SK-N-SH (cell line): ENCODE measurements at regions not wholly inside any gene's neighbourhood (a gene's known extent, or its start where the extent isn't known, plus 50 kb on each side); places are given as distances from the start of the nearest gene placed in this dataset.

Source experiments
- CHD2 ChIP-seq: fragments of 150-350 bp; IDR thresholded peaks from 2 replicates; pipeline ENCODE4 v1.6.1; 2018; ENCODE audit warnings: low read length; ENCODE audit not compliant: partially characterized antibody
- EZH2phosphoT487 ChIP-seq: fragments of 200-600 bp; sonication (generic); IDR thresholded peaks from 2 replicates; pipeline ENCODE4 v1.6.1; 2017; ENCODE audit warnings: low read depth, mixed run types, mild to moderate bottlenecking, antibody characterized with exemption, moderate library complexity, borderline replicate concordance
- FOSL2 ChIP-seq: IDR thresholded peaks from 2 replicates; pipeline ENCODE4 v1.4.0; 2012; ENCODE audit warnings: low read depth, mild to moderate bottlenecking, moderate library complexity, borderline replicate concordance
- GABPA ChIP-seq: IDR thresholded peaks from 2 replicates; pipeline ENCODE4 v1.4.0; 2012; ENCODE audit warnings: low read depth, mild to moderate bottlenecking
- NFIC ChIP-seq: IDR thresholded peaks from 2 replicates; pipeline ENCODE4 v1.4.0; 2012; ENCODE audit warnings: borderline replicate concordance
- NRF1 ChIP-seq: IDR thresholded peaks from 2 replicates; pipeline ENCODE4 v1.6.1; 2012; ENCODE audit warnings: low read depth, mild to moderate bottlenecking, low read length
- RAD21 ChIP-seq: IDR thresholded peaks from 2 replicates; pipeline ENCODE4 v1.6.1; 2012; ENCODE audit warnings: mild to moderate bottlenecking, low read length
- TF ChIP-seq, protein P1 (sequence below): IDR thresholded peaks from 2 replicates; pipeline ENCODE4 v1.6.1; 2012; ENCODE audit warnings: mild to moderate bottlenecking, low read depth, low read length, moderate library complexity
- TF ChIP-seq, protein P2 (sequence below): fragments of 200-600 bp; sonication (generic); IDR thresholded peaks from 2 replicates; pipeline ENCODE4 v1.6.1; 2017; ENCODE audit warnings: antibody characterized with exemption, mild to moderate bottlenecking, moderate library complexity
- TF ChIP-seq, protein P3 (sequence below): IDR thresholded peaks from 2 replicates; pipeline ENCODE4 v1.4.0; 2012; ENCODE audit warnings: low read depth, borderline replicate concordance
- TF ChIP-seq, protein P4 (sequence below): IDR thresholded peaks from 2 replicates; pipeline ENCODE4 v1.4.0; 2012; ENCODE audit warnings: low read depth

DNA sequence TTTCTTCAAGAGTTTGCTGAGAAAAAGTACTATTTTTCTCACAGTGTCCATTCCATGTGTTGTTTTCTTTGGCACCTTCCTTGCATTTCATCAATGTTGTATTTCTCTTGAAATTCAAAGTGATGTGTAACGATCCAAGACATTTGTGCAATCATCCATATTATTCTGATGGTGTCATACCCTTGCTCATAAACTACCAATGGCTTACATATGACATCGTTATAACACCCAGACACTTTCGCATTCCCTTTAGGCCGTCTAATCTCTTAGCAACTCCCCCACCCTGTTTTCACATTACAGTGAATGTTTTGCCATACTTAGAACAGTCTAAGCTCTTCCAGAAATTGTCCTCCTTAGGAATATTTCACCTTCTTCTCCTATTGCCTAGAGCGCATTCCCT is 1779.0 kb downstream of the PCDH7 start:
- no peak for TF ChIP-seq GABPA
- no peak for TF ChIP-seq CHD2
- TF ChIP-seq, protein P1, sequence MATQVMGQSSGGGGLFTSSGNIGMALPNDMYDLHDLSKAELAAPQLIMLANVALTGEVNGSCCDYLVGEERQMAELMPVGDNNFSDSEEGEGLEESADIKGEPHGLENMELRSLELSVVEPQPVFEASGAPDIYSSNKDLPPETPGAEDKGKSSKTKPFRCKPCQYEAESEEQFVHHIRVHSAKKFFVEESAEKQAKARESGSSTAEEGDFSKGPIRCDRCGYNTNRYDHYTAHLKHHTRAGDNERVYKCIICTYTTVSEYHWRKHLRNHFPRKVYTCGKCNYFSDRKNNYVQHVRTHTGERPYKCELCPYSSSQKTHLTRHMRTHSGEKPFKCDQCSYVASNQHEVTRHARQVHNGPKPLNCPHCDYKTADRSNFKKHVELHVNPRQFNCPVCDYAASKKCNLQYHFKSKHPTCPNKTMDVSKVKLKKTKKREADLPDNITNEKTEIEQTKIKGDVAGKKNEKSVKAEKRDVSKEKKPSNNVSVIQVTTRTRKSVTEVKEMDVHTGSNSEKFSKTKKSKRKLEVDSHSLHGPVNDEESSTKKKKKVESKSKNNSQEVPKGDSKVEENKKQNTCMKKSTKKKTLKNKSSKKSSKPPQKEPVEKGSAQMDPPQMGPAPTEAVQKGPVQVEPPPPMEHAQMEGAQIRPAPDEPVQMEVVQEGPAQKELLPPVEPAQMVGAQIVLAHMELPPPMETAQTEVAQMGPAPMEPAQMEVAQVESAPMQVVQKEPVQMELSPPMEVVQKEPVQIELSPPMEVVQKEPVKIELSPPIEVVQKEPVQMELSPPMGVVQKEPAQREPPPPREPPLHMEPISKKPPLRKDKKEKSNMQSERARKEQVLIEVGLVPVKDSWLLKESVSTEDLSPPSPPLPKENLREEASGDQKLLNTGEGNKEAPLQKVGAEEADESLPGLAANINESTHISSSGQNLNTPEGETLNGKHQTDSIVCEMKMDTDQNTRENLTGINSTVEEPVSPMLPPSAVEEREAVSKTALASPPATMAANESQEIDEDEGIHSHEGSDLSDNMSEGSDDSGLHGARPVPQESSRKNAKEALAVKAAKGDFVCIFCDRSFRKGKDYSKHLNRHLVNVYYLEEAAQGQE = no peak
- TF ChIP-seq, protein P2, sequence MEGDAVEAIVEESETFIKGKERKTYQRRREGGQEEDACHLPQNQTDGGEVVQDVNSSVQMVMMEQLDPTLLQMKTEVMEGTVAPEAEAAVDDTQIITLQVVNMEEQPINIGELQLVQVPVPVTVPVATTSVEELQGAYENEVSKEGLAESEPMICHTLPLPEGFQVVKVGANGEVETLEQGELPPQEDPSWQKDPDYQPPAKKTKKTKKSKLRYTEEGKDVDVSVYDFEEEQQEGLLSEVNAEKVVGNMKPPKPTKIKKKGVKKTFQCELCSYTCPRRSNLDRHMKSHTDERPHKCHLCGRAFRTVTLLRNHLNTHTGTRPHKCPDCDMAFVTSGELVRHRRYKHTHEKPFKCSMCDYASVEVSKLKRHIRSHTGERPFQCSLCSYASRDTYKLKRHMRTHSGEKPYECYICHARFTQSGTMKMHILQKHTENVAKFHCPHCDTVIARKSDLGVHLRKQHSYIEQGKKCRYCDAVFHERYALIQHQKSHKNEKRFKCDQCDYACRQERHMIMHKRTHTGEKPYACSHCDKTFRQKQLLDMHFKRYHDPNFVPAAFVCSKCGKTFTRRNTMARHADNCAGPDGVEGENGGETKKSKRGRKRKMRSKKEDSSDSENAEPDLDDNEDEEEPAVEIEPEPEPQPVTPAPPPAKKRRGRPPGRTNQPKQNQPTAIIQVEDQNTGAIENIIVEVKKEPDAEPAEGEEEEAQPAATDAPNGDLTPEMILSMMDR = no peak
- no peak for TF ChIP-seq NFIC
- TF ChIP-seq EZH2phosphoT487 = no peak
- TF ChIP-seq NRF1 = no peak
- TF ChIP-seq, protein P3, sequence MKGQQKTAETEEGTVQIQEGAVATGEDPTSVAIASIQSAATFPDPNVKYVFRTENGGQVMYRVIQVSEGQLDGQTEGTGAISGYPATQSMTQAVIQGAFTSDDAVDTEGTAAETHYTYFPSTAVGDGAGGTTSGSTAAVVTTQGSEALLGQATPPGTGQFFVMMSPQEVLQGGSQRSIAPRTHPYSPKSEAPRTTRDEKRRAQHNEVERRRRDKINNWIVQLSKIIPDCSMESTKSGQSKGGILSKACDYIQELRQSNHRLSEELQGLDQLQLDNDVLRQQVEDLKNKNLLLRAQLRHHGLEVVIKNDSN = no peak
- no peak for TF ChIP-seq FOSL2
- no peak for TF ChIP-seq RAD21
- TF ChIP-seq, protein P4, sequence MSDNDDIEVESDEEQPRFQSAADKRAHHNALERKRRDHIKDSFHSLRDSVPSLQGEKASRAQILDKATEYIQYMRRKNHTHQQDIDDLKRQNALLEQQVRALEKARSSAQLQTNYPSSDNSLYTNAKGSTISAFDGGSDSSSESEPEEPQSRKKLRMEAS = no peak
